Sciatic nerve (tissue), 2 donors: ENCODE measurements at regions not wholly inside any gene's neighbourhood (a gene's known extent, or its start where the extent isn't known, plus 50 kb on each side); places are given as distances from the start of the nearest gene placed in this dataset.

ENCODE experiments used
- ATAC-seq: fragments of 200-7000 bp; cut with Tn5 transposase; one replicate; pipeline ENCODE4 v1.9.1; 2020; ENCODE audit warnings: mild to moderate bottlenecking, moderate library complexity
- DNase-seq: peaks from one replicate; pipeline ENCODE4 v3.0.0-alpha.2; 2020; ENCODE audit warnings: low spot score
- intact Hi-C: fragments of 100-400 bp; cut with DNase I; formaldehyde crosslinking; loops from one replicate; pipeline ENCODE4 v1.14.2; 2022
- donor health status: DM: no; HTN: no; CAD: no.
- donor health status: DM: no; HTN: no; CAD: no.

DNA sequence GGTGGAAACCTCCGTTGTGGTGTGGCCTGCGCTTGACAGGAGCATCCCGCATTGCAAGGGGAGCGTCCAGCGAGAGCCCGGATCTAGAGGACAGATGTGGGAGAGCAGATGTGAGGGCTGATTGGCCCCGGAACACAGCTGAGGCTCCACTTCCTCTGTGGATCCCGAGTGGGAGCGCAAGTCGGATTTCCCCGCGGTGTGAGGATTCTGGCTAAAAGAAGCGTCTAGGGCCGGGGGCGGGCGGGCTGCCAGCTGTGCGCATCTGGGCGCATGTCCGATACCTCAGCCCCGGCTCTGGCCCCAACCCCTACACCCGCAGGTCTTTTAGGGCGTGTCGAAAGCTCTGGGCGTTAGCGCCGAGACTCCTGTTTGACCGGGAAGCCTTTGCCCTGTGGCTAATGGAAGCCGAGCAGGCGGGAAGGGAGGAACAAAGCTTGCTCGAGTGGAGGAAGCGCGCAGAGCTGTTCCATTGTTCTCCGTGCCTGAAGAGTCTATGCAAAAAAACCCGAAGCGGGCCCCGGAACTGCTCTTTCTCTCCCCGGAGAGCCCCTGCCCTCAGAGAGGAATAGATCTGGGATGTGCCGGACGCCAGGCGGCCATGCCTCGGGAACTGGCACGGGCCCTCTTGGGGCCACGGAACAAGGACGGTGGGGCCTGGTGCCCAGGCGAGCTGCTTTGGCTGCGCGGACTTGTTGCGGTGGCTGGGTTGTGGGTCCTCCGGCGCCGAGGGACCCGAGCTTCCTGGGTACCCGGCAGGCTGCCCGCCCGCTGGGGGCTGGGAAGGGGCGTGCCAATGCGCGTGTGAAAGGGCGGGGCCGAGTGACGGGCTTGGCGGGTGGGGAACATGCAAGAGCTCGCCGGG lies 111.1 kb downstream of the NAV1 start:
- intact Hi-C loops: no loop called here
- DNase-seq (peak; percentile 88), ATAC-seq (peak; percentile 88)

DNA sequence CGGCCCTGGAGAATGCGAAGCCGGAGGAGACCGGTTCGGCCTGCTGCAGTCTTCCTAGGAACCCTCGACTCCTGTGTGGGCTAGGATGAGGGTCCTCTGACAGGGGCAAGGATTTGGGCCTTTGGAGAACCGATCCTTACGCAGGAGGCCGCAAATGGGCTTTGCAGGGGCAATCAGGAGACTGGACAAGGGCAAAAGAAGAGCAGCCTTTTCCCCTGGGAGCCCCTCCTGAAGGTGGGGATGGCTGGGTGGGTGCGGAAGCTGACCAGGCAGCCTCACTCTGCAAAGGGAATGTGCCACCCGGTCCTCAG lies 111.7 kb downstream of the NAV1 start:
- ATAC-seq (no peak), DNase-seq (no peak)
- intact Hi-C loops: no loop called here

DNA sequence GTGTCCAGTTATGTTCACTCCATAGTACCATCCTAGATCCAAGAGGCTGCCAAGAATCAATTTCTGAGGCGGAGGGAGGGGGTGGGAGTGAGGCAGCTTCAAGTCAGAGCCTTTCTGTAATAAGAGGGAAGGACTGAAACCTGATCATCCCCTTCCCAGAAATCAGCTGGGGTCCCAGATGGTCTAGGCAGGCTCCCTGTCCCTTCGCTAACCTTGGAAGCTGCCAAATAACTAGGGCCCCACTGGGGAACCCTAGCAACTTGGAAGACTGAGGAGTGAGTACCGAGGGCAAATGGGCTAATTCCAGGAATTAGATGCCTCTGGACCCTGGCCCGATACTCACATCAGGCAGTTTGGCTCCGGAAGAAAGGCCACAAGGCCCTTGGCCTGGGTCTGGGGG lies 113.3 kb downstream of the NAV1 start:
- ATAC-seq (no peak), DNase-seq (no peak)
- intact Hi-C loops: no loop called here

DNA sequence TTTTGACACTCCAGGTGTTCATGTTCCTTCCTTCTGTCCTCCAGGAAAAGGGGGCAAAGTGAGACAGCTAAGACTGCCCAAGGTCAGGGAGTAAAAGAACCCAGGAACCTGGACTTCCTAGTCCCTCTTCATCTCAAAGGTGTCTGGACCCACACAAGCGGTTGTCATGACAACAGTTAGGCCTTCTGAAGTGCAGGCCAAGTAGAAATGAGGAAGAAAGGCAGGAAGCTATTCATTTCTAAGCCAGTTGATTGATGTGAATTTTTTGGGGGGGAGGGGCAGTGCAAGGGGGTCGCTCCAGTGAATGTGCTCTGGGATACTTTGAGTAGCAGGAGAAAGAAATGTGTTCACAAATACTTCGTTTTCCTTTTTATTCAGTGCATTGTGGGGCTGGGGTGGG lies 114.3 kb downstream of the NAV1 start:
- DNase-seq: no peak
- intact Hi-C loops: no loop called here
- ATAC-seq: no peak

DNA sequence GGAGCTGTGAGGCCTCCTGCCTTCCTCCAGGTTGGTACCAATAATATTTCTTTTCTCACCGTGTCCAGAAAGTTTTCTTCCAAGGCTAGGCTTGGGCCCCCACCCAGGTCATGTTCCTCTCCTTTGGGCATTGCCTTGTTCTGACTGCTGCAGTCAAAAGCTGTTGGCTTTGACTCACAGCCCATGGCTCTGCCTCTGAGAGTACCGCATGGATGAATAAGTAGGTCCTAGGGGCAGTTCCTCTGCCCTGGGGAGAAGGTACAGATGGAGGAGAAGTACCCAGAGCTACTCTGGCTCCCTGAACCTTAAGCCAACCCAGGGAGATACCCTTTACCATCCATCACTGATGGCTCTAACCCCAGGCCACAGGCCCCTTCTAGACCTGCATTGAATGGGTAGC lies 115.0 kb downstream of the NAV1 start:
- ATAC-seq: no peak
- intact Hi-C loops: no loop called here
- no peak for DNase-seq

DNA sequence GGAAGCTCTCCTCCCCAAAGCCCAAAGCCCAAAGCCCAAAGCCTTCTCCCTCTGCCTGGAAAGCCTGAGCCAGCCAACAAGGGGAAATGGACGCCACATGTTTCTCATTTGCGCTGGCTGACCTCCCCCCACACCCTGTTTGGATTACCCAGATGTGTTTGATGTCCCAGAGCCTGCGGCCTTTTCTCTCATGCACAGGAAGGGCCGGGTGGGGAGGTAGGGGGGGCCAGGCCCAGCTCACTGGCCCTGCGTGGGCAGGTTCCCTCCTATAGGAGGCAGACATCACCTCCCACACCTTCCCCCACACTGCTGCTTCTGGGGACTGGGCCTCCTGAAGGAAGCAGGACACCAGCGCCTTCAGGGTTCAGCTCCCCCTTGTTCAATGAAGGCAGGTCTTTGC lies 116.3 kb downstream of the NAV1 start:
- intact Hi-C loops: no loop called here
- peak; percentile 71 for DNase-seq
- peak; percentile 81 for ATAC-seq

DNA sequence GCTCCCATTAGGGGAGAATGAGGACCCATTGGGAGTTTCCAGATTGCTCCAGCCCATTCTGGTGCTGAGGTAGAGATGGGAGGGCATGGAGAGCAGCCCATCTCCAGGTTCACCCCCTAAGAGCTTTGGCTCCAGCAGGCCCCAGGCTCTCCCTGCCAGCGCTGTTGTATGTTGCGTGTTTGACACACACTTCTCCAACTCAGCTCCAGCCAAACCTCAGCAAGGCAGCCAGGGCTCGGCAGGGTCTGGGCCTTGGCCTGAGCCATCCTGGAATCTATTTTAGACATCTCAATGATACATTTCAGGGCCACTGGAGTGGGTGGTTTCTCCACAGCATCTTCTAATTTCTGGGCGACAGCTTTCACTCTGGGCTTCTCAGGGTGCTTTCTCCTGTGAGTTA lies 117.0 kb downstream of the NAV1 start:
- DNase-seq: no peak
- intact Hi-C loops: no loop called here
- peak; percentile 63 for ATAC-seq

DNA sequence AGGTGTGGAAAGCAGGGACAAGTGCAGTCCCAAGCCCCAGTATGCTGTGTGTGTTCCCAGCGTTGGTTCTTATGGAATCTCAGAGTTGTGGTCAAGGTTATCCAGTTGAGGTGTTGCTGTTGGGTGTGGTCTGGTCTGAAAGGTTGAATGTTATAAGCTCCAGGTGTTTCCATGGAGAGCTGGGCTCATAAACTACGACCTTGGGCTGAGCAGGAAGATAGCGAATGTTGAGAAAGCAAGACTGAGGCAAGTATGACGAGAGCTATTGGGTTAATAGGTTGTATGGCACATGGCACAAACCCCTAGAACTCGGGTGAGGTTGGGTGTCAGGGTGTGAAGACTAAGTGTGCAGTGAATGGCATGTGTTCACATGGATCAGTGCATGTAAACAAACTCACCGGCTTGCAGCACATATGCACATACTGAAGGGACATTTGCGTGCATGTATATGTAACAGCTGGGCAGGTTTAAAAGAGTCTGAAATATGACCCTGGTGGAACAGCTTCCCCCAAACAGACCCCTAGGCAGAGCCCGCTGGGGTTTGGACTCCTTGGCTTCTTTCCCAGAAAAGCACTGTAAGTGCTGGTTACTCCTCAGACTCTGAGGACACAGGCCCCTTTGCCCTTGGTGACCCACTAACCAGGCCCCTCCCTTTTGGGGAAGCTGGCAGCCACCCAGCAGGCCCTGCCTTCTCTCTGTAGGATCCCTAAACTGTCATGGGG lies 117.5 kb downstream of the NAV1 start:
- intact Hi-C loops: no loop called here
- ATAC-seq (no peak), DNase-seq (no peak)

DNA sequence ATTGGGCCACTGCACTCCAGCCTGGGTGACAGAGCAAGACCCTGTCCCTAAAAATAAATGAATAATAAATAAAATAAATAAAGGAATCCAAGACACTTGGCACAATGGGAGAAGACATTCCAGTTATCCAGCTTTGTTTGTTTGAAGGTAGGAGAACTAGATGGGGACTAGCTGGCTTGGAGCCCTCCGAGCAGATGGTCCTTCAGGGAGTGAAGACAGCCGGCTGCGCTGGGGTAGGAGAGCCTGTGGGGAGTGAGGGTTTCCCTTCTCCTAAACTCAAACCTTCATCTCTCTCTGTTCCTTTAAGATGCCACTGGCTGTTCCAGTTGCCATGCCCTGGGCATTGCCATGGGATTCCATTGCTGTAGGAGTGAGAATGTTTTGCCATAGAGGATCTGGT lies 120.6 kb downstream of the NAV1 start:
- intact Hi-C loops: no loop called here
- DNase-seq (no peak), ATAC-seq (no peak)

DNA sequence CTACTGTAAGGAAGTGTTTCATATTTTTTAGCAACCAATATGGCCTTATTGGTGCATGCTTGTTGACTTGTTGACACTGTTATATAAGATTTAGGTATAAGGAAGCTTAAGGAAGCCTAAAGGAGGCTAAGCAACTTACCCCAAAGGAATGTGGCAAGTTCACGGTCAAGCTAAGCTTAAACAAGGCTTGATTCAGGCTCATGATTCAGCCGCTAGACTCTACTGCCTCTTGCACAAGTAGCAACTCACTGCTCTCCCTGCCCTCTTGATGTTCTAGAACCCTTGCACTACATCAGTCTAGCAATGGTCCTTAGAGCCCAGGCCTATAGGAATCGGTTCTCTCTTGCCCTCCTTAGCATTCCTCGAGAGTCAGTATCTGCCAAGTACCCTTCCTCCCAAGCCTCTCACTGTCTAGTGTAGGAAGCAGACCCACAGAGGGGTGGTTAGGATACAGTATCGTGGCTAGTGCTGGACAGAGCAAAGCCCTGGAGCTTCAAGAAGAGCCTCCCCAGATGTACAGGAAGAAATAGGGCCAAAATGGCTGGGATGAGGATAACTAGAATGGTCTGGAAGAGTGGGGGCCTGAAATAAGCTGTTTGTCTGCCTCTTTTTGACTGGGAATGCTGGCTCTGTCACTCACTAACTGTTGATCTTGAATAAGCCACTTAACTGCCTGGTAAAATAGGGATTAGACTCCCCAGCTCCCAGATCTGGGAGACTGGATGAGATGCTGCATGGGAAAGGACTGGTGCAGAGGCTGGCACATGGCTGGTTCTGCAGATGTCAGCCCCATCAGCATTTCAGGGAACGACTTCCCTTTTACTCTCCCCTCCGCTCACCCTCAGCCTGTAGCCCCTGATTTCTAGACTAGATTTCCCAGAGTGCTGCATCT lies 122.2 kb downstream of the NAV1 start:
- no peak for ATAC-seq
- no peak for DNase-seq
- intact Hi-C loops: no loop called here

DNA sequence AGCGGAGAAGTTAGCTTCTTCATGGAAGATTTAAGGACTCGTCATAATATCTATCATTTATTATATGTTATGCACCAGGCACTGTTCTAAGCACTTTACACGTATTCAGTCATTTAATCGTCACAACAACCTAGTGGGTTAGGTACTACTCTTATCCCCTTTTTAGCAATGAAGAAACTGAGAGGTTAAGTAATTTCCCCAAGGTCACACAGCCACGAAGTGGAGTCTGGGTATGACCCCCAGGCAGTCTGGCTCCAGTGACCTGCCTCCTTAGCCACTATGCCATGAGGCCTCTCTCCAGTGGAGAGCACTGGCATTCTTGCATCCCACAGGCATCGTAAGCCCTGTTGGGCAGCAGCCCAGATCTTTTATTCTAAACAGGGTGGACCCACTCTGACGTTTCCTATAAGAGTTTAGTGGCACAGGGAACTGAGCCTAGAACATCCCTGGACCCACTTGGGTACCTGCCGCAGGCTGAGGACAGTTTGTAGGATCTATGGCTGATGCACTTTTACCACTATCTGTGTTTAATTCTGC lies 123.0 kb downstream of the NAV1 start:
- intact Hi-C loops: no loop called here
- ATAC-seq (no peak), DNase-seq (no peak)

DNA sequence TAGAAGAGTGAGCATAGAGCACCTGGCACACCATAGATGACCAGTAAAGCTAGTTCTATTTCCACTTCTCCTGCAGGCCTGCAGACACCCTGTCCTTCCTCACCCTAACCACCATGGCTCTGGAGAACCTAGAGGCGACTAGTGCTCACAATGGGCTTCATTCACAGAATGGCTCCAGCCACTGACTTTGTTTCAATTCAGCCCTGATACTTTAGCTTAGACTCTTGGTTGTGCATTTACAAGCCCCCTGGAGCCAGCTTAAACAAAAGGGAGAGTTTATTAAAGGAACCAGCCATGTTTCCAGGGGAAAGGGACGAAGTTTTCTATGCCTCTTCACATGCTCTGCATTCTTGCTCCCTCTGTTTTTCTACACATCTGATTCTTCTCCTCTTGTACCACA lies 123.7 kb downstream of the NAV1 start:
- DNase-seq: no peak
- ATAC-seq: no peak
- intact Hi-C loops: no loop called here

DNA sequence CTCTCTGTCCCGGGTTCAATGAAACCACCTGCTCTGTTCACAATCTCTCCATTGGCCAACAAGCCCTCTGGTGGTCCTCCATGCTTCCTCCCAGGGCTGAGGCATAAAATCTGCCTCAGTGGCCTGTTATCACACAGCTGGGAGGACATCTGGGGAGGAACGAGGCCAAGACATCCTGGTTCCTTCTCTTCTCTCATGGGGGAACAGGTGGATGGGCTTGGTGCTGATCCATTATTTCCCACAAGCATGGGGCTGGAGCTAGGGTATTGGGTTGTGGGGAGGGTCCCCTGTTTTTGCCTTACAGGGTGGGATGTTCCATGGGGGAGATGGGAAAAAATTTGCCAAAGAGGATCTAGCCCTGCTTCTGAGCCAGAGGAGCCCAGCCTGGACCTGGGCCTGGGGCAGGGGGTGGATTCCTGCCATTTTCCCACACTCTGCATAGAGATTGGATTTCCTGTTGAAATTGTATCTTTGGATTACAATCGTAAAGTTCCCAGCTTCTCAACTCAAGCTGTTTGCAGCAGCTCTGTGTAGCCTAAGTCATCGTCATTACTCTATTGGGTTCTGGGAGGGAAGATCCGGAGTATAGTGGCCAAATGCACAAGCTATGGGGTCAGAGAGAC lies 124.7 kb downstream of the NAV1 start:
- DNase-seq (no peak), ATAC-seq (no peak)
- intact Hi-C loops: no loop called here

DNA sequence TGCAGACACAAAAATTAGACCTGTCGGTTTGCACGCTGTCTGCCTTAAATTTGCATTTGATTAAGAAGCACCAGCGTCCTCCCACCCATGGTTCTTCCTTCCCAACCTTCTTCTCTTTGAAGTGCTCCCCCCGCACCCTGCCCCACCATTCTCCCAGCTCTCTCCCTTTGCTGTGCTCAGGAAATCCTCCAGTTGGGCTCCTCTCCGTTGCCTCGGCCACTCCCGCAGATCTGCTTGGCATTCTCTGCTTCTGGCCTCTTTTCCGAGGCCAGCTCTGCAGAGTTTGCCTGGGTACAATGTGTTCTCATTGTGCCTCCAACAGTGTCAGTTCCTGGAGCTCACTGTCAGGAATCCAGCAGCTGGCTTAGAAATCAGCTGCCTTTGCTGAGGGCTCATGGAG lies 126.1 kb downstream of the NAV1 start:
- no peak for DNase-seq
- intact Hi-C loops: no loop called here
- no peak for ATAC-seq

DNA sequence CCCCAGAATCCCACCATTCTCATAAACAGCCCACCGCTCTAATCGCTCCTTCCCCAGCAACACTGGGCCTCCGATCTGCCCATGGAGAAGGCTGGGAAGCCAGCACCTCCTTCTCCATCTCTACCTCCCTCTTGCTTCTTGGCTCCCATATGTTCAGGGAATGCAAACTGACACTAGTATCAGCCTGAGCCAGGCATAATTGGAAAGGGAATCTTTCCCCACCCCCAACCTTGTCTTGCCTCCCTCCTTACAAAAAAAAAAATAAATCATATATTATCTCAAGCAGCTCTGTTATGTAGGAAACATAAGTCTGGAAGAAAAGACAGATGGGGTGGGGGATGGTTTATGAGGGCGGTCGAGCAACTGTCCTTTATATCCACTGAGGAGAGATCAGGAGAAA lies 127.2 kb downstream of the NAV1 start:
- intact Hi-C loops: no loop called here
- ATAC-seq: no peak
- no peak for DNase-seq

DNA sequence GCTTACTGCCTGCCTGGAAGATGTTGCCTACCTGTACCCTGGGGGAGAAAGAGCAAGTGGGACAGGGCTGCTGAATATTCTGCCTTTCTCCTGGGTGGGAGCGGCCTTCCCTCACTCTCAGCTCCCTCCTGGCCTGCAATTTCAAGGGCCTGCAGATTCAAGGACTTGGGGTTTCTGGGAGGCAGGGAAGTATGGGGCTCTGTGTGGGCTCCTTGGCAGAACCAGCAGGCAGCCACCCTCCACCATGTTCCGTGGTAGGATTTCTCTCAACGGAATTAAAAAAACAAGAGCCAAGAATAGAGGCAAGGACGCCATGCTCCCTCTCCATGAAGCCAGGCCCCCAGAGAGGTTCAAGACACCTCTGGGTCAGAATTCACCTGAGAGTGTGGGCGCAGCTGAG lies 127.7 kb downstream of the NAV1 start:
- intact Hi-C loops: no loop called here
- ATAC-seq: no peak
- no peak for DNase-seq

DNA sequence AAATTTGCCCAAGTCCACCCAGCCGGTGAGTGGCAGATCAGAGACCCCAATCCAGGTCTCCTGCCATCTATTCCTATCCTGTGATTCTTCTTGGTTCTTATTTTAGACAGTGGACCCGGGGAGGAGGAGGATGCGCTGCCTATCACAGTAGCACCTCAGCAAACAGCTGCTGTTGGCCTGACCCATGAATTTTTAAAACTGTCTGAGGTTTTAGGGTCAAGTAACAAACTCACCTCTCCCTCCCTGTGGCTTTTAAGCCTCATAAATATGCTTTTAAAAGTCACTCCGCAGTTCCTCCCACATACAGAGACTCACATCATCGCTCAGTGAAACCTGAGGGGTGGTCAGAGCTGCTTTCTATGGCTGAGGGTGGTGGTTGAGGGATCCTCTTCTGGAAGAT lies 128.6 kb downstream of the NAV1 start:
- DNase-seq: no peak
- intact Hi-C loops: no loop called here
- ATAC-seq: no peak

DNA sequence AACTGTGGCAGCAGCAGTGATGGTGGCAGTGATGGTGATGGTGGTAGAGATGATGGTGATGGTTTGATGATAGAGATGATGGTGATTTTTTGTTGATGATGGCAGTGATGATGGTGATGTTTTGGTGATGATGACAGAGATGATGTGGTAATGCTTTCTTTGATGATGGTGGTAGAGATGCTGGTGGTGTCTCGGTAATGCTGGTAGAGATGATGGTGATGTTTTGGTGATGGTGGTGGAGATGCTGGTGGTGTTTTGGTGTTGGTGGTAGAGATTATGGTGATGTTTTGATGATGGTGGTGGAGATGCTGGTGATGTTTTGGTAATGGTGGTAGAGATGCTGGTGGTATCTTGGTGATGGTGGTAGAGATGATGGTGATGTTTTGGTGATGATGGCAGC lies 131.6 kb downstream of the NAV1 start:
- ATAC-seq: no peak
- DNase-seq: no peak
- intact Hi-C loops: no loop called here

DNA sequence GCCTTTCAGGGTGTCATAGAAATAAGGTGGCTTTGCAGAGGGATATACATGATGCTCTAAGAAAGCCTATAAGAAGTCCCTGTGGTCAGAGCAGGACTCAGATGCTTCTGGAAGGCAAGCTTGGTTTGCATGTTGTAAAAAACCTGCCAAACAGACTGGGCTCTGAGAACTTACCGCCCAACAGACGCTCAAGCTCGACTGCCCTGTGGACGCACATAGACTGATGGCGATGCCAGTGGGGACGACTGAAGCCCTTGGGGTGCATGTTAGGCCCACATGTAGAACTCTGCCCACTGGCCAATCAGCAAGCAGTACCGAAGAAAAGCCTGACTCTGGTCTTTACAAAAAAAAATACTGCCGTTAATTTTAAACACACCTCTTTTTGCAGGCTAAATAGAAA lies 133.8 kb downstream of the NAV1 start:
- intact Hi-C loops: no loop called here
- no peak for DNase-seq
- no peak for ATAC-seq
